ENCODE measurements at regions not wholly inside any gene's neighbourhood (a gene's known extent, or its start where the extent isn't known, plus 50 kb on each side); places are given as distances from the start of the nearest gene placed in this dataset.
"Not testable (repeated sequence)": the region's sequence is repeated elsewhere in the genome, so short reads cannot be mapped to it uniquely, and the experiment has no call there.

DNA sequence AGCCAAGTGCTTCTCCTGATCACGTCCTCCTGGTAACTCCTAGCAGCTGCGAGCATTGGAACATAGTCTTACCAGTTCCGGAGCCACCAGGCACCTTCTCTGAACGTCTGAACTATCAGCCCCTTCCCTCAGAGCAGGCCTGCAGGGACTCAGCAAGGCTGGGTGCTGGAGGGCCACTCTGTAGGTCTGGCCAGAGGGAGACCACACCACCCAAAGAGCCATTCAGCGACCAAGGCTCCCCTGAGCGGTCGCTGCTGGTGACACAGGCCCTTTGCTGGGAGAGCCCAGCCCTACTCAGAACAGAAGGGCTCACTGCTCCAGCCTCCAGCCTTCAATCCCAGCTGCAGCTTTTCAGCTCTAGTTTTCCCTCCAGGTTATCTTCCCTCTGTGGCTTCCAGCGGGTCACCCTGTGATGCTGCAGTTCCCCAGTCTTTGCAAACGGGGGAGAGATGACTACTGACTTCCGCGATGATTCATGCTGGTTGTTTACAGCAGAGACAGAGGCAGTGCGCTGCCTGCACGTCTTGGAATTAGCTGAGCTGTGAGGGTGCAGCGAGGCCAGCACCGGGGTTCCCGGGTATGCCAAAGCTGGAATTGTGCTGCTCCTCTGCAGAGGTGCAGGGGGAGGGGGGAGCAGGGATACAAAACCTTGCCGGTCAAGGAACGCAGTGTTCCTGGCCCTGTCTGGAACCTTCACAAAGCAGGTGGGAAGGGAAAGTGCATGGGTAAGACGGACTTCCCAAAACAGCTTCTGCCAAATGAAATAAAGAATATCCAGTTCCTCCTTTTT is 161.4 kb downstream of the LY86 start:
- peak; percentile 13 to 54 for DNase-seq

DNA sequence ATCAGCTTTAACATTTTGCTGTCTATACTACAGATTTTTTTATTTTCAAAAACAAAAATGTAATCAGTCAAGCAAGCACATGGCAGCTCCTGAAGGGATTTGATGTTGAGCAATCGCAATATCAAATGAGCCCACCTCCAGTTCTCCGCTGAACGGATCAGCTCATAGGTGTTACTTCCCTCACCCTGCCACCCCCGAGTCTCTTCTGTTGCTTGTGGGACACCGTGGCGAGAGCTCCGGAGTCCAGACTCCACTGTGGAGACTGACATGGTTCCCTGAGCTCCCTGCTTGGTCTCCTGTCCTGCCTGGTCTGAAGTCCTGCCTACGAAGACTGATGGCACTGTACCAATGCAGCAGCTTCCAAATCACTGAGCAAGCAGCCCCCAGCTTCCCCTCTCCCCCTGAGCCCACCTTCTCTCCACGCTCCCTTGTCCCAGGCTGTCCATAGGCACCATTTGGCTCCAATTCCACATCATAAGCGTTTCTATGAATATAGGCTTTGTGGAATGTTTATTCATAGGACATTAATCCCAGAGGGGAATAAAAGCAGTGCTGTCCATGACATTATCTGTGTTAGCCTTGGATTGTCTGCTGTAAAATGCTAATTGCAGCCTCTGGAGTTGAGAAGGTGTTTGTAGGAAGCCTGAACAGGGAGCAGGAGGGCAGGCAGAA is 162.2 kb downstream of the LY86 start:
- DNase-seq, result no peak

DNA sequence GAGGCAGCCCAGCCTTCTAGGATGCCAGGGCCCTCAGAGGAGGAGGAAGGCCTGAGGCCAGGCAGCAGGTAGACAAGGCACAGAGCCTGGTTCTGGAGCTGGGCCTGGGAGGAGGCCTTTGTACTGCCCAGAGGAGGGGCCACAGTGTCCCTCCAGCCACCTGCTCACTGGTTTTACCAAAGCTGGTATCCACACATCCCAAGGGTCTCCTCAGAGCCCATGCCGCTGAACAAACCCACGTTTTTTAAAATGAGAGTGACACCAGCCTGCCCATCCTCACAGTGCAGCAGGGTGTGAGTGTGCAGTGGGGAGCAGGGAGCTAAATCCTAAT is 162.7 kb downstream of the LY86 start:
- DNase-seq, result no peak

DNA sequence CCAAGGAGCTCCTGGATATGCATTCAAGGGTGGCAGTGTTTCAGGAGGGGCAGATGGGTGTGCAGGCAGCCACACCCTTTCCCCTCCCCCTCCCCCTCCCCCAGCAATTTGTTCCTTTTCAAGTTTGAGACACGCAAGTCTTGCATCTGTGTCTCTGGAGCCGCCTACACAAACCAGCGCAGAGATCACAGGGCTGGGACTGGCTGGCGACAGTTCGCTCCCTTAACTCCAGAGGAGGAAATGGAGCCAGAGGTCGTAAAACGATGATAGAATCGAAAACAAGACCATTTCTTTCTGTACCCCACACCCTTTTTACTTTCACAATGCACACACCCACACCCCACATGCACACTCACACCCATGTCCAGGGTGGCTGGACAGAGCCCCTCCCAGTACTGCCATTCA is 163.1 kb downstream of the LY86 start:
- DNase-seq, result no peak

DNA sequence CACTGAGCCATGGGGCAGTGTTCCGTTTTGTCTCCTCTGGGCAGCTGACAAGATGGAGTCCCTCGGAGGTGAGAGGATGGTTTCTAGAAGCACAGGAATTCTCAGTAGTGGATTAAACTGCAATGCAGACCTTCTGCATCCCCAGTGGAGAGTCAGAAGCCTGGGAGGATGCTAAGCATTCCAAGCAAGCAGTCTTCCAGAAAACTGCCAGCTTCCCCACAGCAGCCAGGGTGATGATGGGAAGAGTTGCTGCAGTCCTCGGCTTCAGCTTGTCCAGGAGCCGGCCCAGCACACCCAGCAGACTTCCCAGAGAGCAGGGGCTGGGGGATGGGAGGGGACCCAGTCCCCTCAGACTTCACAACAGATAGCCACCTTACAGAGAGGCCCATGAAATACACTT is 163.6 kb downstream of the LY86 start:
- no peak for DNase-seq

DNA sequence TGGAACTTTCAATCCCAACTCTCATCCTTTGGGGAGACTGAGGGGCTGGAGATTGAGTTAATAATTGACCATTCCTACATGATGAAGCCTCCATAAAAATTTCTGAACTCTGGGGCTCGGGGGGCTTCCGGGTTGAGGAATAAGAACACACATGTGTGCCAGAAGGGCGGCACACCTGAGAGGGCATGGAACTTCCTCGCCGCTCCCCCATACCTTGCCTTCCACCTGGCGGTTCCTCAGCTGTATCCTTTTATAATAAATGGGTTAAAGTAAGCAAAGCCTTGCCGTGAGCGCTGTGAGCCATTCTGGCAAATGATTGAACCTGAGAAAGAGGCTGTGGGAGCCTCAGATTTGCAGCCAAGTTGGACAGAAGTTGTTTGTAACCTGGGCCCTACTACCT is 164.8 kb downstream of the LY86 start:
- no peak for DNase-seq

DNA sequence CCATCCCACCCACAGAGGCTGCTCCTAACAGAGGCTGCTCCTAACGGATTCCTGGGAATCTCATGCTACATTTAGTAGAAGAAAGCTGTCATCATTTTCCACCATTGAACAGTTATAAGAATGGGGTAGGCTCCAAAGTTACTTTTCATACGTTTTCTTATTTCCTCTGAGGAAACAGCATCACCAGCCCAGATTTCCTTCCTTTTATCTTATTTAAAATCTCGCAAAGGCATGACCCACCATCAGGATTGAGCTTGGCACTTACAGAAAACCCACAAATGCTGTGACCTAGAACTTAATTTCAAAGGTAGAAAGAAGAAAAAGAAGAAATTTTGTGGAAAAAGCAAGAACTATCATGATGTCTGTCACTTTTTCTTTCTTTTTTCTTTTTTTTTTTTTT is 168.0 kb downstream of the LY86 start:
- no peak for DNase-seq

DNA sequence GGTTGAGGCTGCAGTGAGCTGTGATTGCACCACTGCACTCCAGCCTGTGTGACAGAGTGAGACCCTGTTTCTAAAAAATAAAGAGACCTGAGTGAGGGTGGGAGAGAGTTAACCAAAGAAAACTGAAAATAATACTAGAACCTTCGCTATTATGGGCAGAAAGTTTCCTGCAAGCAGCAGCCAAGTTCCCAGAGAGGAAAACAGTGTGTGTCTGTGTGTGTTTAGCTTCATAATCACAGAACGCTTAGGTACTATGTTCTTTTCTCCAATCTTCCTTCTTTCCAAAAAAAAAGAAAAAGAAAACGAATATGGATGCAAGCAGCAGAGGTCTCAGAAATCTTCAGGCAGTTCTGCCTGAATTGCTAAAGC is 170.0 kb downstream of the LY86 start:
- no peak for DNase-seq

DNA sequence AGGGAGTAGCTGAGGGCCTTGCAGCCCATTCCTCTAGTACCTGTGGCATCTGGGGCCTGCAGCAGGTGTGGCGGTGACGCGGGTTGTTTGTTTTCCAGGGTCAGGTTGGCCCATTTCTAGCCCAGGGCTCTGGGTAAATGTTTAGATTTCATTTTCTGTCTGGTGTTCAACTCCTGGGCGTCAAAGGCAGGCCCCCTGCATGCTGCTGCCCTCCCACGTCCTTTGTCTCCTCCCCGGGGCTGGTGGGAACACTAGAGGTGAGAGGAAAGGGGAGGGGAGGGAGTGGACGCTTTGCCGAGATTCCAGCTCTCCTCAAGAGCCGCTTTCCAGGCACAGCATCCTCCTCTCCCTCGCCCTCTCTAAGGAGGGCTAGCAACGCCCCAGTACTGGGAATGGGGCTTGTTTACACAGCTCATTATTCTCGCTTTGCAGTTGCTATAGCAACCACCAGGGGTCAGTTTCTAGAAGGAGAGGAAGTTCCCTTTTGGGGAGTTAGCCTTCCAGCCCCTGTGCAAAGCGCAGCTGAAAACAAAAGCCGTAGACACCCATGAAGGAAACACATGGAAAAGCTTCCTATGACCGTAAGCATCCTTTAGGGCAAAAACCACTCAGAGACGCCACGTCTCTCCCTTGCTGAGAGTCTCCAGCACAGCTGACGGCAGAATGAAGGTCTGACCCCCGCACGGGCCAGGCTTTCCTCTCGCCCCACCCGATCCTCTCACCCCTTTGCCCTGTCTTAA is 170.6 kb downstream of the LY86 start:
- peak; percentile 20 to 53 for DNase-seq

DNA sequence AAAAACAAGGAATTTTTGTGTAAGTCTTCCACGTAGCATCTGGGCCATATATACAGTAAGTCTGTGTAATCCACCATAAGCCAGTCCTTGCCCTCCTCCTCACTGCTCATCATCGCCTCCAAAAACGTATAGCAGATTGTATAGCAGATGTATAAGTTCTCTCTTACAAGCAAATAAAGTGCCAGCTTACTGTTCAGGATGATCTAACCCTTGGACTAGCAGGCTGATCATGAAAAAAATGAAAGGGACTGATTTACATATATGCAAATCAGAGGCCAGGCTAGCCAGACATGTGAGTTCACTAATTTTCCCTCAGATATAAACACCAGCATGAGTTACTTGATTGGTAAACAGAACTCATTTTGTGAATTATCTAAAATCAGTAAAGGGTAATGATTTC is 171.5 kb downstream of the LY86 start:
- DNase-seq, result no peak

DNA sequence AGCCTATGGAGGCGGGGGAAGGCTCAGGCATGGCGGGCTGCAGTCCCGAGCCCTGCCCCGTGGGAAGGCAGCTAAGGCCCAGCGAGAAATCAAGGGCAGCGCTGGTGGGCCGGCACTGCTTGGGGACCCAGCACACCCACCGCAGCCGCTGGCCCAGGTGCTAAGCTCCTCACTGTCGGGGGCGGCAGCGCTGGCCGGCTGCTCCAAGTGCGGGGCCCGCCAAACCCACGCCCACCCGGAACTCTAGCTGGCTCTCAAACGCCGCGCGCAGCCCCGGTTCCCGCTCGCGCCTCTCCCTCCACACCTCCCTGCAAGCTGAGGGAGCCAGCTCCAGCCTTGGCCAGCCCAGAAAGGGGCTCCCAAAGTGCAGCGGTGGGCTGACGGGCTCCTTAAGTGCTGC is 174.0 kb downstream of the LY86 start:
- not testable (repeated sequence) for DNase-seq

DNA sequence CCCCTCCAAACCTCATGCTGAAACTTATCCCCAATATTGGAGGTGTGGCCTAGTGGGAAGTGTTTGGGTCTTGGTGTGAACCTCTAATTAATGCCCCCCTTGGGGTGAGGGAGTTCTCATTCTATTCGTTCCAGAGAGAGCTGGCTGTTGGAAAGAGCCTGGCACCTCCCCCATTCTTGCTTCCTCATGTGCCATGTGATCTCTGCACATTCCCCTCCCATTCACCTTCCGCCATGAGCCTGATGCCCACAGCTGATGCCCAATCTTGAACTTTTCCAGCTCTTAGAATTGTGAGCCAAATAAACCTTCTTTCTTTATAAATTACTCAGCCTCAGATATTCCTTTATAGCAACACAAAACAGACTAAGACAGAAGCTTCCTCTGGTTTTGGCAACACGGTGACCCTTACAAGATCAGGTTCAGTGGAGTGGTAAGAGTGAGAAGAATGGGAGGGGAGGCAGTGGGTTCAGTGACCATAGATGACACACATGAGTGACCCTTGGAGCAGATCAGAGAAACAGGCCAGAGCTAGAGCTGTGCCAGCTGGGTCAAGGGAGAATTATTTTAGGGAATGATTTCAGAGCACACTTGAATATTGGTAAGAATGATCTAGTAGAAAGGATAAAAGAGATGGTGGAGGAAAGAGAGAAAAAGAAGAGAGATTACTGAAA is 176.4 kb downstream of the LY86 start:
- no peak for DNase-seq

DNA sequence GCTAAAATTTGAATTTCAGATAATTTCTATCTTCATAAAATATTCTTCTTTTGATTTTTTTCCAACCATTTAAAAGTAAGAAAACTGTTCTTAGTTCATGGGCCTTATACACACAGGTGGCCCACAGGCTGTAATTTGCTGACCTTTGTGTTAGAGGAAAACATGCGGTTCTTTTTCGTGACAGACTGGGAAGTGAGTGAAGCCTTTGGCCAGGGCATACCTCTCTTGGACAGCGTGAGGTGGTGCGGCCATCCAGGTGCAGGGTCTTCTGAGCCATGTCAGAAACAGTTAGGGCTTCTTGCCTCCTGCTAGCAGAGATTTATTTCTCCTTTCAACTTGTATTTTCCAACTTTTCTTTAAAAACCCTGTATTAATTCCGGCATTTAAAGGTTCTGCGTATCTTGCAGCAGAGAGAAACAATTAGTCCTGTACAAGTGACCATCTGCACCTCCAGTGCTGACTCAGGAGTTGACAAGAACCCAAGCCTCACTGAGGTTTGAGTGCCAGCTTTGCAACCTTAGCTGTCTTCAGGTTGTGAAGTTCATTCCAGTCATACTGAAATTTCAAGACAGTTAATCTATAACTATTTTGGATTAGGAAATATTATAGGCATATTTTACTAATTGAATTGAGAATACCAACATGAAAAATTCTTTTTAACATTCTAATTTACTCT is 177.8 kb downstream of the LY86 start:
- DNase-seq, result no peak

DNA sequence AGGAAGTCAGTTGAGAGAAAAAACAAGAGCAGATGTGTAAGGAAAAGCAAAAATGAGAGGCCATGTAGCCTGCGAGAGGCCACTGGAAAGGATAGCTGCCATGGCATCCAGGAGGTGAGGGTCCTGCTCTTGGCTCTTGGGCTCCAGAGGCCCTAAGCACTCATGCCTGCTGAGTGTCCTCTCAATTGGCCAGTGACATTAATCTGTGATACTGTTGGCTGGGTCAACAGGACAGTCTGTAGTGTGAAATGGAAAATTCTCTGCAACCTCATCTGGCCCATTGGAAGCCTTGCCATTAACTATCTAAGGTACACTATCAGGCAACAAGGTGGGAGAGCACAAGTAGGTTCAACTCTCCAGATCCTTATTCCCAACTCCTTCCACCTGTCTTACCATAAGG is 180.9 kb downstream of the LY86 start:
- no peak for DNase-seq

DNA sequence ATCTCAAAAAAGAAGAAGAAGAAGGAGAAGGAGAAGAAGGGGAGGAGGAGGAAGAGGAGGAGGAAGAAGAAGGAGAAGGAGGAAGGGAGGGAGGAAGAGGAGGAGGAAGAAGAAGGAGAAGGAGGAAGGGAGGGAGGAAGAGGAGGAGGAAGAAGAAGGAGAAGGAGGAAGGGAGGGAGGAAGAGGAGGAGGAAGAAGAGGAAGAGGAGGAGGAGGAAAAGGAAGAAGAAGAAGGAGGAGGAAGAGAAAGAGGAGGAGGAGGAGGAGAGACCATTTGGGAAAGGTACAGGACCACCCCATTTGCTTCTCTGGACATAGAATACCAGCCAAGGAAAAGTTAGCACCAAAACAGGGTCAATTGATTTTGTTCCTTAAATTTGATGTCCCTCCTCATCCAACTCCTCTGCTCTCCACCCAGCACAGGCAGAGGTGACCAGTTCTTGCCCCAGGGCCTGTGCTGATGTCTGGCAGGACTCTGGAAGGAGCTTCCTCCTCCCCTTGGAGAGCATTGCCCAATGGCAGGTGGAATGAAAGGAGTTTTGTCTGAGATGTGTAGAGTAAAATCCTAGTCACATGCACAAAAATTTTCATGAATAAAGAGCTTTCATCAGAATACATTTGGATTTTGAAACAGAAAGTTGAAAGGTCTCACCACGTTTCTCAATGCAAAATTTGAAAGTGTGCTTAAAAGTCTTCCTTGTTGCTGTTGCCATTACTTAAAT is 182.9 kb downstream of the LY86 start:
- DNase-seq, result no peak

DNA sequence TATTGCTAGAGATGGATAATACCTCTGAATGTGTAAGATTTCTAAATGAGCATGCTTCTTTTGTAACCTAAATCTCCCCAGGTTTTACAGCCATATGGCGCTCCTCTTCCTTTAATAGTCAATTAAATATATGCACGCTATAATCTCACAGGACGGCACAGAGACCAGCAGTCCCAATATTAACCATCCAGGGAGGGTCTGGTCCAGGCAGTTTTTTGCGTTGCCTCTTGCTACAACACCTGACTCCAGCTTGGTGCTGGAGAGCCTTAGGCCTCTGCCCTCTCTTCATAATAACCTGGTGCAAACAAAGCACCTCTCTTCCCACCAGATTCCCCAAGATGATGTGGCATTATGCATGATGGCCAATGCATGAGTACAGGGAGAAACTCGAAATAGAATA is 183.4 kb downstream of the LY86 start:
- DNase-seq, result no peak

DNA sequence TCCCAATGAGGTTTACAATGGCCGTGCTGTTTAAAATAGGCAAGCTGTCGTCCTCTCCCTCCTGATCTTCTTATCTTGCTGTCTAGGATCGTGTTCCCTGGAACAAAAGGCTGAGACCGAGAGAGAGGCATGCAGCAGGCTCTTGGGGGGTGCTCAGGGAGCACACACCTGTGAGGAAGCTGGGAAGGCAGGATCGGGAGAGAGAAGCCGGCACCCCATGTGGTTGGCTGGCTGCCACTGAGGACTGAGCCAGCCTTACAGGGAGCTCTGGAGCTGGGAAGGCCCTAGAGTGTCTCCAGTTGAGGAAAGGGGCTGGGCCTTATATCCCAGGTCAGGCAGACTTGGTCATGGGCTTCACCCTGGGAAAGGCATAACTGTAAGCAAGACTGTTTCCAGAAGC is 184.2 kb downstream of the LY86 start:
- DNase-seq, result no peak

DNA sequence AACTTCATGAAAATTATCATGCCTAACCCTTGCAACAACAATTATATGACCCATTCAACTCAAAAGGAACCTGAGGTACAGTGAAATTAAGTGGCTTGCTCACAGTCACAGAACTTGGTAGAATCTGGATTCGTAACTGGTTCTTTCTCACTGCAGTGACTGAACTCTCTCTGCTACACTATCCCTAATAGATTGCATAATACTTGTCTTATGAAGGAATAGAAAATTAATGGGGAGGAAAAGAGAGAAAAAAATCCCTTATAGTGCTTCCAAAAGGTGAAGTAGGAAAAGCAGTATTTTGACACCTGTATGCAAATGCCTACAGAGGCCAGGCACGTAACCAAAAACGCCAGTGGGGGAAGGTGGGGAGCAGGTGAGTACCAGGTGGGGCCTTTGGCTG is 186.6 kb downstream of the LY86 start:
- DNase-seq, result no peak

DNA sequence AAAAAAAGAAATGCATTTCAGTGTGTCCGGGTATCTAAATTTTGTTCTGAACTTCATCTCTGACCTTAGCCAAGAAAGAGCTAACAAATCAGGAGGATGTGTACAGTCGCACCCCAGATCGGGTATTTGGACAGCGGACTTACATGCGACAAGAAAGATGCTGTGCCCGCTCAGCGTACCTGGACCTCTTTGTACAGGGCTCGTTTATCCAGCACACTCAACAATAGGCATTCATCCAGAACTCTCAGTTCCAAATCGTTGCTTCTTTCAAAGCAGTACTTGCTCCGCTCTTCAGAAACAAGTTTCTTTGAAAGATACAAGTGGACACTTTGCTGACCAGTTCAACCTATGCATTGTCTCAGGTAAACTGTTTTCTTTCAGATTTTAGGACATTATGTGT is 191.7 kb downstream of the LY86 start:
- no peak for DNase-seq

DNA sequence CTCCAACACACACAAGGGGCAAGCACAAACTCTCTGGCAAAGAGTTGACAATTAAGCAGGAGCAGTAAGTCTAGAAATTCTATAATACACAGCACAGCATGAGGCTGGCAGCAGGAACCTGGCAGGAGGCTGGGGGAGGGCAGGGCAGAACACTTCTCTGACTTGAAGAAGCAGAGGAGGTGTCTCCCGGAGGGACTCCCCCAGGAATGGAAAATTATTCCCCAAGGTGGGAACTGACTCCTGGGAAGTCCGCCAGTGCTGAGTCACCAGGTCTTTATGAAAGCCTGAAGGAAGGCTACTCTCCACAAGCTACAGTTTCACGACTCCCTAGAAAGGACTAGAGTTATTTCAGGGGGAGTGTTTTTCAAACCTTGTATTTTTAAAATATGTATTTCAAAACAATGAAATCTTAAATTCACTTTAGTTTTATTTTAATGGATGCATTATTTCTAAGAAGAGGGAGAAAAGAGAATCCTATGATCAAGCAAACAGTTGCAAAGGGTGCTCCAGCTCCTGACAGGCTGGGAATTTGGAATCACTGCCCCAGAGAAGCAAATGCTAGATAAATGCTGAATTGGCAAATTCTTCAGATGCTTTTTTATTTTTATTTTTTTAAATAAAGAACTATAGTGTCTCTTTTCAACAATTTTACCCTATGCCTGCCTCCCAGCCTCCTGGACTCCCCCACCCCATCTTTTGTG is 192.8 kb downstream of the LY86 start:
- DNase-seq, result no peak

DNA sequence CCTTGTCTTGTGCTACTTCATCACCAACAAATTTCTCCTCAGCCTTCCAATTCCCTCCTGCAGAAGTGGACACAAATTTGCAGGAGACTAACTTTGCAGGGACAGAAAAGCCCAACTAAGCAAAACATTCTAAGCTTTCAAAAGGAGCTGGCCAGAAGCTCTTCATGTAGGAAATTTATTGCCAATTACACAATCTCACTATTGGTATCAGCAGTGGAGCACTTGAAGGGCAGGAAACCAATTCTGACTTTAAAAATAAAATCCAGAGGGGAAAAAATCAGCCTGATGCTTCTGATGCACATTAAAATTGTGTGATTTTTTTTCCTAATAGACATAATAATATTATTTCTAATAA is 193.3 kb downstream of the LY86 start:
- DNase-seq, result no peak

DNA sequence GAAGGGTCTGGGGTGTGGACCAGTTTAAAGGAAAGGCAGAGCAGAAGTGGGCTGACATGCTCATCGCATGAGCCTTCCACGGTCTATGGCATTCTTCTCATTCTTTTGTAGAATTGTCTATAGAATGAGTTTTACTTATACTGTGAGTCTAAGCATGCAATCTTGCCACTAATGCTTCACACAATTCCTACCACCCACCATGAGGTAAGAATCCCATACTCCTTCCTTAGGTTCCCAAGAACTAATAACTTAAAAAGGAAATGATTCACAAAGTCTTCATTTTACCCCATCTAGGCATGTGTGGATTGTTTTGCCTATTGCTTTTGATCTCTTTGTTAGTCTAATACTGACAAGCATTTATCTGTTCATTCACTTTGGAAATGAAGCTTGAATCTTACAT is 195.2 kb downstream of the LY86 start:
- DNase-seq, result no peak
